ENCODE measurements at regions not wholly inside any gene's neighbourhood (a gene's known extent, or its start where the extent isn't known, plus 50 kb on each side); places are given as distances from the start of the nearest gene placed in this dataset.

GRCh38 chr2:128464456-128464855, 145.8 kb upstream of the HS6ST1 start:
- Histone ChIP-seq H3K27me3 (ENCODE audit: low read depth, low read length) (no peaks in the 10 kb centered on the region), H3K4me3 (ENCODE audit: low read length) (no peak overlapping the region), H3K4me2 (ENCODE audit: low read length) (no peak overlapping the region), H3K36me3 (replicated peaks; ENCODE audit: low read depth, low read length) (no peaks in the 10 kb centered on the region), H3K9ac (ENCODE audit: low read length) (no peak overlapping the region), H3K4me1 (ENCODE audit: low read length) (no peaks in the 10 kb centered on the region), H3K79me2 (ENCODE audit: low read length) (no peaks in the 10 kb centered on the region), H2AFZ (ENCODE audit: low read depth, low read length) (no peak overlapping the region), H3K27ac (ENCODE audit: low read length) (no peak overlapping the region), H3K9me3 (ENCODE audit: insufficient read depth, low read length) (peaks cover 14% of the 10 kb centered on the region; the same call in 1 of the 2 replicates), H4K20me1 (ENCODE audit: insufficient read depth, low read length) (no peaks in the 10 kb centered on the region)
- no peak for TF ChIP-seq CTCF (IDR thresholded peaks at IDR 0.05; ENCODE audit: low read depth, low read length)
- no peak for TF ChIP-seq EZH2phosphoT487 (IDR thresholded peaks at IDR 0.05; ENCODE audit: low read depth)

- Histone ChIP-seq H3K4me3 (ENCODE audit: low read length) (no peak overlapping the region), H3K27me3 (ENCODE audit: low read depth, low read length) (no peaks in the 10 kb centered on the region), H2AFZ (ENCODE audit: low read depth, low read length) (no peak overlapping the region), H3K79me2 (ENCODE audit: low read length) (no peaks in the 10 kb centered on the region), H4K20me1 (ENCODE audit: insufficient read depth, low read length) (no peaks in the 10 kb centered on the region), H3K9me3 (ENCODE audit: insufficient read depth, low read length) (peaks cover 20% of the 10 kb centered on the region; the same call in 1 of the 2 replicates), H3K27ac (ENCODE audit: low read length) (no peak overlapping the region), H3K36me3 (replicated peaks; ENCODE audit: low read depth, low read length) (no peaks in the 10 kb centered on the region), H3K9ac (ENCODE audit: low read length) (no peak overlapping the region), H3K4me1 (ENCODE audit: low read length) (no peaks in the 10 kb centered on the region), H3K4me2 (ENCODE audit: low read length) (no peak overlapping the region)
- TF ChIP-seq EZH2phosphoT487 (IDR thresholded peaks at IDR 0.05; ENCODE audit: low read depth), result no peak
Measured at GRCh38 chr2:128465246-128466170, 146.8 kb upstream of the HS6ST1 start.

- Histone ChIP-seq H3K9me3 (ENCODE audit: insufficient read depth, low read length) (peaks cover 16% of the 10 kb centered on the region; the same call in 1 of the 2 replicates), H3K27me3 (ENCODE audit: low read depth, low read length) (no peaks in the 10 kb centered on the region)
- no peak for TF ChIP-seq EZH2phosphoT487 (IDR thresholded peaks at IDR 0.05; ENCODE audit: low read depth)
- TF ChIP-seq CTCF (IDR thresholded peaks at IDR 0.05; ENCODE audit: low read depth, low read length), result no peak
Measured at GRCh38 chr2:128466376-128466775, 147.7 kb upstream of the HS6ST1 start.

GRCh38 chr2:128466776-128467175, 148.1 kb upstream of the HS6ST1 start:
- Histone ChIP-seq H3K4me1 (ENCODE audit: low read length) (no peaks in the 10 kb centered on the region), H2AFZ (ENCODE audit: low read depth, low read length) (no peak overlapping the region), H4K20me1 (ENCODE audit: insufficient read depth, low read length) (no peaks in the 10 kb centered on the region), H3K36me3 (replicated peaks; ENCODE audit: low read depth, low read length) (no peaks in the 10 kb centered on the region), H3K9me3 (ENCODE audit: insufficient read depth, low read length) (peaks cover 16% of the 10 kb centered on the region; the same call in 1 of the 2 replicates), H3K4me3 (ENCODE audit: low read length) (no peak overlapping the region), H3K79me2 (ENCODE audit: low read length) (no peaks in the 10 kb centered on the region), H3K27me3 (ENCODE audit: low read depth, low read length) (no peaks in the 10 kb centered on the region), H3K9ac (ENCODE audit: low read length) (no peak overlapping the region), H3K4me2 (ENCODE audit: low read length) (no peak overlapping the region), H3K27ac (ENCODE audit: low read length) (no peak overlapping the region)
- no peak for TF ChIP-seq CTCF (IDR thresholded peaks at IDR 0.05; ENCODE audit: low read depth, low read length)
- no peak for TF ChIP-seq EZH2phosphoT487 (IDR thresholded peaks at IDR 0.05; ENCODE audit: low read depth)

More at GRCh38 chr2:128466376-128466775, 147.7 kb upstream of the HS6ST1 start:
- Histone ChIP-seq H3K4me2 (ENCODE audit: low read length) (no peak overlapping the region), H3K4me3 (ENCODE audit: low read length) (no peak overlapping the region), H3K4me1 (ENCODE audit: low read length) (no peaks in the 10 kb centered on the region), H4K20me1 (ENCODE audit: insufficient read depth, low read length) (no peaks in the 10 kb centered on the region), H3K27ac (ENCODE audit: low read length) (no peak overlapping the region), H2AFZ (ENCODE audit: low read depth, low read length) (no peak overlapping the region), H3K36me3 (replicated peaks; ENCODE audit: low read depth, low read length) (no peaks in the 10 kb centered on the region), H3K79me2 (ENCODE audit: low read length) (no peaks in the 10 kb centered on the region), H3K9ac (ENCODE audit: low read length) (no peak overlapping the region)
